RPMI7951 (cell line): ENCODE measurements at regions not wholly inside any gene's neighbourhood (a gene's known extent, or its start where the extent isn't known, plus 50 kb on each side); places are given as distances from the start of the nearest gene placed in this dataset.

Experiments used
- DNase-seq: peaks from one replicate; pipeline ENCODE4 v3.0.0-alpha.2; 2012; ENCODE audit warnings: low read depth

- DNase-seq = peak; percentile 39
These were observed 59.9 kb downstream of the BMP4 start for GRCh38 chr14:53896726-53897125.

GRCh38 chr14:53894456-53894855, 62.2 kb downstream of the BMP4 start:
- peak; percentile 85 for DNase-seq

- no peak for DNase-seq
These were observed 63.3 kb downstream of the BMP4 start for GRCh38 chr14:53893374-53893773.

GRCh38 chr14:53890611-53891101, 66.0 kb downstream of the BMP4 start:
- DNase-seq = peak; percentile 49

GRCh38 chr14:53888535-53889386, 67.9 kb downstream of the BMP4 start:
- DNase-seq = no peak

GRCh38 chr14:53885136-53885640, 71.4 kb downstream of the BMP4 start:
- no peak for DNase-seq

GRCh38 chr14:53884601-53885000, 72.0 kb downstream of the BMP4 start:
- no peak for DNase-seq

GRCh38 chr14:53883739-53884138, 72.9 kb downstream of the BMP4 start:
- DNase-seq = no peak

- DNase-seq = no peak
These were observed 73.9 kb downstream of the BMP4 start for GRCh38 chr14:53882684-53883083.

GRCh38 chr14:53881921-53882320, 74.7 kb downstream of the BMP4 start:
- no peak for DNase-seq

GRCh38 chr14:53881161-53881871, 75.3 kb downstream of the BMP4 start:
- peak; percentile 16 for DNase-seq

GRCh38 chr14:53880761-53881160, 75.9 kb downstream of the BMP4 start:
- no peak for DNase-seq

GRCh38 chr14:53879747-53880146, 76.9 kb downstream of the BMP4 start:
- no peak for DNase-seq

- no peak for DNase-seq
These were observed 77.5 kb downstream of the BMP4 start for GRCh38 chr14:53879022-53879686.

GRCh38 chr14:53875324-53875897, 81.2 kb downstream of the BMP4 start:
- no peak for DNase-seq

GRCh38 chr14:53874704-53875103, 81.9 kb downstream of the BMP4 start:
- no peak for DNase-seq

GRCh38 chr14:53872681-53873089, 83.9 kb downstream of the BMP4 start:
- DNase-seq = no peak

- no peak for DNase-seq
These were observed 84.7 kb downstream of the BMP4 start for GRCh38 chr14:53871951-53872350.

GRCh38 chr14:53871011-53871410, 85.6 kb downstream of the BMP4 start:
- DNase-seq = no peak

- no peak for DNase-seq
These were observed 90.9 kb downstream of the BMP4 start for GRCh38 chr14:53865711-53866110.

- DNase-seq = no peak
These were observed 94.8 kb downstream of the BMP4 start for GRCh38 chr14:53861781-53862180.

- DNase-seq = no peak
These were observed 98.3 kb downstream of the BMP4 start for GRCh38 chr14:53858345-53858684.
